ENCODE measurements at regions not wholly inside any gene's neighbourhood (a gene's known extent, or its start where the extent isn't known, plus 50 kb on each side); places are given as distances from the start of the nearest gene placed in this dataset.

DNA sequence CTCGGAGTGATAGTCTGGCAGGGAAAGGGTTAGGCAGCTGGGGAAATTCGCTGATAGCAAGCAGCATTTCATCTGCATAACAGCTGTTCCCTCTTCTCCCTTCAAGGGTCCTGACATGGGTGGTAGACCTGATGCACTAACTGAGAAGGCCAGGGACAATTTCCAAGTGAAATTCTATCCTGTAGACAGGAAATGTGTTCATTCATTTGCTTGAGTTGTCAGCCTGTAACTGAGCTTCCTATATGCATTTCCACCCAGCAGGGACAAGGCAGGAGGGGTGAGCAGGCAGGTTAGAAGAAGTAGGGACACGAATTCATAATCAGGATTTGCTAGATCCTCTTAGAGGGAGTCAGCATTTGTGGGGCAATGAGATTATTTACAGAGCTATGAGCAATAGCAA, 154.3 kb upstream of the NCAM1 start:
- H3K4me2 ChIP-seq (ENCODE audit: insufficient read depth, low read length): no peak overlapping the region
- no peak overlapping the region for H3K4me3 ChIP-seq (ENCODE audit: insufficient read depth, low read length)
- no peak for DNase-seq (ENCODE audit: insufficient read length, low spot score, missing footprints)
- no peaks in the 10 kb centered on the region for H4K20me1 ChIP-seq (ENCODE audit: insufficient read depth, low read length)
- H3K36me3 ChIP-seq (ENCODE audit: insufficient read depth, low read length): no peaks in the 10 kb centered on the region
- no peaks in the 10 kb centered on the region for H3K79me2 ChIP-seq (ENCODE audit: insufficient read depth, low read length)
- H3K27me3 ChIP-seq (ENCODE audit: insufficient read depth, low read length): no peaks in the 10 kb centered on the region
- H3K9me3 ChIP-seq (ENCODE audit: low read depth, low read length): no peaks in the 10 kb centered on the region
- no peak overlapping the region for H3K27ac ChIP-seq (ENCODE audit: low read depth, low read length)
- H2AFZ ChIP-seq (ENCODE audit: low read length): no peak overlapping the region
- TF ChIP-seq CTCF (IDR thresholded peaks at IDR 0.05; ENCODE audit: extremely low read depth, low read depth, low read length): no peak
- H3K4me1 ChIP-seq (ENCODE audit: insufficient read depth, low read length): no peaks in the 10 kb centered on the region

DNA sequence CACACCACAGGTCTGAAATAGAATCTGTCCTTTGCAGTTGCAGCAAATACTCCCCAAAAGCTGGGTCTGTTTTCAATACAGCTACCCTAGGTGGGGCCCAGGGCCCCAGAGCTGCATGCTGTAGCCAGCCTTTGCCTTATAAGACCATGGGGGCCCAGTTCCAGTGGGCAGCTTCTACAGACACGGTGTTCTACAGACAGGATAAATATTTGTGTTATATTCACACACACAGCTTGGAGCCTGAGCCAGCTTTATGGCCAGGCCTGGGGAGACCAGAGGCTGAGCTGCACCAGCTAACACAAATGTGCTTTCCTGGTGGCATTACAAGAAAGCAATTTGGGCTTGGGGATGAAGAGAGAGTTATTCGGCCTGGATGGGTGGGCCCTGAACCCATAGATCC, 151.8 kb upstream of the NCAM1 start:
- no peaks in the 10 kb centered on the region for H3K9me3 ChIP-seq (ENCODE audit: low read depth, low read length)
- no peak overlapping the region for H2AFZ ChIP-seq (ENCODE audit: low read length)
- H3K4me2 ChIP-seq (ENCODE audit: insufficient read depth, low read length): no peak overlapping the region
- H3K4me1 ChIP-seq (ENCODE audit: insufficient read depth, low read length): no peaks in the 10 kb centered on the region
- H3K79me2 ChIP-seq (ENCODE audit: insufficient read depth, low read length): no peaks in the 10 kb centered on the region
- no peaks in the 10 kb centered on the region for H3K27me3 ChIP-seq (ENCODE audit: insufficient read depth, low read length)
- no peak for DNase-seq (ENCODE audit: insufficient read length, low spot score, missing footprints)
- H3K4me3 ChIP-seq (ENCODE audit: insufficient read depth, low read length): no peak overlapping the region
- no peak for TF ChIP-seq CTCF (IDR thresholded peaks at IDR 0.05; ENCODE audit: extremely low read depth, low read depth, low read length)
- no peaks in the 10 kb centered on the region for H3K36me3 ChIP-seq (ENCODE audit: insufficient read depth, low read length)
- H3K27ac ChIP-seq (ENCODE audit: low read depth, low read length): no peak overlapping the region
- H4K20me1 ChIP-seq (ENCODE audit: insufficient read depth, low read length): no peaks in the 10 kb centered on the region

GRCh38 chr11:112810951-112811350, 150.3 kb upstream of the NCAM1 start:
- Histone ChIP-seq H3K36me3 (ENCODE audit: insufficient read depth, low read length) (no peaks in the 10 kb centered on the region), H4K20me1 (ENCODE audit: insufficient read depth, low read length) (no peaks in the 10 kb centered on the region), H3K9me3 (ENCODE audit: low read depth, low read length) (no peaks in the 10 kb centered on the region), H3K27ac (ENCODE audit: low read depth, low read length) (no peak overlapping the region), H3K4me1 (ENCODE audit: insufficient read depth, low read length) (no peaks in the 10 kb centered on the region), H3K79me2 (ENCODE audit: insufficient read depth, low read length) (no peaks in the 10 kb centered on the region), H3K4me2 (ENCODE audit: insufficient read depth, low read length) (no peak overlapping the region), H3K27me3 (ENCODE audit: insufficient read depth, low read length) (no peaks in the 10 kb centered on the region), H2AFZ (ENCODE audit: low read length) (no peak overlapping the region), H3K4me3 (ENCODE audit: insufficient read depth, low read length) (no peak overlapping the region)
- TF ChIP-seq CTCF (IDR thresholded peaks at IDR 0.05; ENCODE audit: extremely low read depth, low read depth, low read length): no peak
- no peak for DNase-seq (ENCODE audit: insufficient read length, low spot score, missing footprints)

DNA sequence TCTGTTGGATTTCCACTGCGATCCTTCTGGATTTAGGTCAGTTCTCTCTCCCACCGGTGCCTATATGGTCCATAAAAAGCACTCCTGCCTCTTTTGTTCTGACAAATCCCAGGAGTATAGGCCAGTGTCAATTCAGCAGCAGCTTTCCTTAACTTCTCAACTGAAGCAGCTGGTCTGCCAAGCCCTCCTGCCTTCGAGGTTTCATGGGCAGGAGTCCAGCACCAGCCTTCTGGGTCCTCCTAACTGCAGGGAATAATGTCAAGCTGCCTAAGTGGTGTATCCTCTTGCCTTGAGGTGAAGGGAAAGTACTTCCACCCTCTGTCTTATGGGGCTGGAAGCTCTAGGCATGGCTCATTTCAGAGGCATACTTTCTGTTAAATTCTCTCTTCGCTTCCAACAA, 149.4 kb upstream of the NCAM1 start:
- no peaks in the 10 kb centered on the region for H3K9me3 ChIP-seq (ENCODE audit: low read depth, low read length)
- H3K4me1 ChIP-seq (ENCODE audit: insufficient read depth, low read length): no peaks in the 10 kb centered on the region
- no peak overlapping the region for H3K4me3 ChIP-seq (ENCODE audit: insufficient read depth, low read length)
- DNase-seq (ENCODE audit: insufficient read length, low spot score, missing footprints): no peak
- H4K20me1 ChIP-seq (ENCODE audit: insufficient read depth, low read length): no peaks in the 10 kb centered on the region
- no peak overlapping the region for H3K4me2 ChIP-seq (ENCODE audit: insufficient read depth, low read length)
- H3K27ac ChIP-seq (ENCODE audit: low read depth, low read length): no peak overlapping the region
- no peaks in the 10 kb centered on the region for H3K27me3 ChIP-seq (ENCODE audit: insufficient read depth, low read length)
- TF ChIP-seq CTCF (IDR thresholded peaks at IDR 0.05; ENCODE audit: extremely low read depth, low read depth, low read length): no peak
- H2AFZ ChIP-seq (ENCODE audit: low read length): no peak overlapping the region
- no peaks in the 10 kb centered on the region for H3K36me3 ChIP-seq (ENCODE audit: insufficient read depth, low read length)
- no peaks in the 10 kb centered on the region for H3K79me2 ChIP-seq (ENCODE audit: insufficient read depth, low read length)

All from osteoblast (primary cell).